Glutamatergic neuron (in vitro differentiated cells): ENCODE measurements at regions not wholly inside any gene's neighbourhood (a gene's known extent, or its start where the extent isn't known, plus 50 kb on each side); places are given as distances from the start of the nearest gene placed in this dataset.

Experiments used
- DNase-seq: peaks from one replicate; pipeline ENCODE4 v3.0.0; 2022
- H3K27ac Mint-ChIP-seq: one replicate; pipeline ENCODE4 v1.8.0; 2020; ENCODE audit warnings: mild to moderate bottlenecking, mixed read lengths, inconsistent platforms; ENCODE audit not compliant: unreplicated experiment
- H3K27me3 Mint-ChIP-seq: one replicate; pipeline ENCODE4 v1.8.0; 2020; ENCODE audit warnings: mild to moderate bottlenecking, moderate library complexity, mixed read lengths, inconsistent platforms; ENCODE audit not compliant: unreplicated experiment
- H3K36me3 Mint-ChIP-seq: one replicate; pipeline ENCODE4 v1.8.0; 2020; ENCODE audit warnings: mild to moderate bottlenecking, mixed read lengths, inconsistent platforms; ENCODE audit not compliant: unreplicated experiment
- H3K4me1 Mint-ChIP-seq: one replicate; pipeline ENCODE4 v1.8.0; 2020; ENCODE audit warnings: mild to moderate bottlenecking, low read depth, mixed read lengths, inconsistent platforms; ENCODE audit not compliant: unreplicated experiment
- H3K4me3 Mint-ChIP-seq: one replicate; pipeline ENCODE4 v1.8.0; 2020; ENCODE audit warnings: mild to moderate bottlenecking, mixed read lengths, inconsistent platforms; ENCODE audit not compliant: unreplicated experiment
- H3K9me3 Mint-ChIP-seq: one replicate; pipeline ENCODE4 v1.8.0; 2020; ENCODE audit warnings: mild to moderate bottlenecking, moderate library complexity, mixed read lengths, inconsistent platforms; ENCODE audit not compliant: unreplicated experiment
- CTCF ChIP-seq: fragments of 200-600 bp; sonication (generic); IDR thresholded peaks from one replicate; pipeline ENCODE4 v1.5.0; 2021; ENCODE audit not compliant: partially characterized antibody, unreplicated experiment

GRCh38 chr10:57224811-57225210 lies 863.8 kb upstream of the ZWINT start:
- Mint-ChIP-seq H3K4me1 (no peaks in the 10 kb centered on the region), H3K27ac (no peak overlapping the region), H3K36me3 (no peaks in the 10 kb centered on the region), H3K9me3 (no peaks in the 10 kb centered on the region), H3K4me3 (no peak overlapping the region), H3K27me3 (no peaks in the 10 kb centered on the region)
- no peak for TF ChIP-seq CTCF
- DNase-seq: no peak

- H3K4me3 Mint-ChIP-seq: no peak overlapping the region
- no peak for DNase-seq
- TF ChIP-seq CTCF: no peak
- H3K9me3 Mint-ChIP-seq: no peaks in the 10 kb centered on the region
- H3K36me3 Mint-ChIP-seq: no peaks in the 10 kb centered on the region
- H3K27ac Mint-ChIP-seq: no peak overlapping the region
- no peaks in the 10 kb centered on the region for H3K27me3 Mint-ChIP-seq
- H3K4me1 Mint-ChIP-seq: no peaks in the 10 kb centered on the region
These were observed 861.5 kb upstream of the ZWINT start for GRCh38 chr10:57222603-57223002.

GRCh38 chr10:57222129-57222528 lies 861.1 kb upstream of the ZWINT start:
- H3K27ac Mint-ChIP-seq: no peak overlapping the region
- TF ChIP-seq CTCF: no peak
- no peak for DNase-seq

GRCh38 chr10:57221674-57222073 lies 860.6 kb upstream of the ZWINT start:
- no peak overlapping the region for H3K27ac Mint-ChIP-seq

More at GRCh38 chr10:57222129-57222528, 861.1 kb upstream of the ZWINT start:
- Mint-ChIP-seq H3K9me3 (no peaks in the 10 kb centered on the region), H3K4me1 (no peaks in the 10 kb centered on the region), H3K36me3 (no peaks in the 10 kb centered on the region), H3K27me3 (no peaks in the 10 kb centered on the region), H3K4me3 (no peak overlapping the region)

GRCh38 chr10:57218382-57218781 lies 857.3 kb upstream of the ZWINT start:
- H3K27me3 Mint-ChIP-seq: no peaks in the 10 kb centered on the region
- DNase-seq: no peak
- H3K27ac Mint-ChIP-seq: no peak overlapping the region
- H3K36me3 Mint-ChIP-seq: no peaks in the 10 kb centered on the region
- no peaks in the 10 kb centered on the region for H3K4me1 Mint-ChIP-seq
- H3K4me3 Mint-ChIP-seq: no peak overlapping the region
- no peak for TF ChIP-seq CTCF
- no peaks in the 10 kb centered on the region for H3K9me3 Mint-ChIP-seq

More at GRCh38 chr10:57221674-57222073, 860.6 kb upstream of the ZWINT start:
- Mint-ChIP-seq H3K4me1 (no peaks in the 10 kb centered on the region), H3K36me3 (no peaks in the 10 kb centered on the region), H3K9me3 (no peaks in the 10 kb centered on the region), H3K27me3 (no peaks in the 10 kb centered on the region), H3K4me3 (no peak overlapping the region)
- no peak for TF ChIP-seq CTCF
- no peak for DNase-seq
